ENCODE measurements at regions not wholly inside any gene's neighbourhood (a gene's known extent, or its start where the extent isn't known, plus 50 kb on each side); places are given as distances from the start of the nearest gene placed in this dataset.

DNA sequence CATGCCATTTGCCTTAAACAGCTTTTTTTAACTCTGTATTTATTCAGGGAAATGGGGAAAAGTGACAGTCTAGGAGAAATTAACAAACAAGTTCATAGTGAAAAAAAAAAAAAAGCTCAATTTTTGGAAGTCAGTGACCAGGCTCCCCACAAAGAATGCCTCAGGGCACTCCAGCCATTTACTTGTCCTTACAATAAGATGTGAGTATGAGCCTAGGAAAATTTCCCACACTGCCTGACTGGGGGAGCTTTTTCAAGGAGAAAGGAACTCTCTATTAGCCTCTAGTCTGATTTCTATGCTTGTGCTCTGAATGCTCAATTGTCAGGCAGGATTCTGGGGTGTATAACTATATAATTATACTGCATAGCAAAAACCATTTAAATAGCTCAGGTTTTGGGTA, 74.9 kb upstream of the NRBF2 start:
- no peak for TF ChIP-seq REST (IDR thresholded peaks at IDR 0.05; ENCODE audit: insufficient read depth in 1 of 2, low read depth in 2 of 2, low read length in 2 of 2)

DNA sequence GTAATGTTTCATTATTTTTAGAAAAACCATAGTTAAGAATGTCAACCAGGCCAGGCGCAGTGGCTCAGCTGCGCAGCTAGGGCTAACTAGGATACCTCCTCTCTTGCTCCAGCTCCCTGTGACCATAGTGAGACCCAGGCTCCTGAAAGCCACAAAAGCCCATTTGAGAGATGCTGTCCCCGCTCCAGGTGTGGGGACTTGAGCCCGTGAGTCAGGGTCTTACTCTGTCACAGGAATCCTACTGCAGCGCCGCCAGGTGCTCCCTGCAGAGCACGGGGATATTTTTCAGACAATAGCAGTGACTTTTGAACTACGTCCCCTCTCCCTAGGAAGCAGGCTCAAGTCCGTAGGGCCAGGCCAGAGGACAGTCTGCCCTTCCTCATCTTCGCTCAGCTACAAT, 75.6 kb upstream of the NRBF2 start:
- TF ChIP-seq REST (IDR thresholded peaks at IDR 0.05; ENCODE audit: insufficient read depth in 1 of 2, low read depth in 2 of 2, low read length in 2 of 2) (no peak), TAF1 (IDR thresholded peaks at IDR 0.05; ENCODE audit: borderline replicate concordance, insufficient read depth, low read length) (no peak), SIN3A (IDR thresholded peaks at IDR 0.05; ENCODE audit: borderline replicate concordance, insufficient read depth, low read length) (no peak), POLR2AphosphoS5 (IDR thresholded peaks at IDR 0.05; ENCODE audit: low read depth, low read length) (no peak), FOXP2 (optimal IDR thresholded peaks at IDR 0.05; ENCODE audit: borderline replicate concordance, extremely low read depth, extremely low read length, insufficient read depth) (no peak)

DNA sequence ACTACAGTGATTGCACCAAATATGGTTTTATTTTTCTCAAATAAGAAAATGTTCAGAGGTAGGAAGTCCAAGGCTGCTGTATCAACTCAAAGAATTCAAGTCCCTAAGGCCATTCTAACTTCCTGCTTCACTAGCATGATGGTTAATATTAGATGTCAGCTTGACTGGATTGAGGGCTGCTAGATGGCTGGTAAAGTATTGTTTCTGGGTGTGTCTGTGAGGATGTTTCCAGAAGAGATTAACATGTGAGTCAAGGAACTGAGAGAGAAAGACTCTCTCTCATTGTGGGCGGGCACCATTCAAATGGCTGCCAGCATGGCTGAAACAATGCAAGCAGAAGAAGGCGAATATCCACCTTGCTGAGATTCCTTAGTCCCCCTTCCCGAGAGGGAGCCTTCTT, 77.4 kb upstream of the NRBF2 start:
- TF ChIP-seq SIN3A (IDR thresholded peaks at IDR 0.05; ENCODE audit: borderline replicate concordance, insufficient read depth, low read length), result no peak
- no peak for TF ChIP-seq POLR2AphosphoS5 (IDR thresholded peaks at IDR 0.05; ENCODE audit: low read depth, low read length)
- TF ChIP-seq TAF1 (IDR thresholded peaks at IDR 0.05; ENCODE audit: borderline replicate concordance, insufficient read depth, low read length), result no peak
- TF ChIP-seq REST (IDR thresholded peaks at IDR 0.05; ENCODE audit: insufficient read depth in 1 of 2, low read depth in 2 of 2, low read length in 2 of 2), result no peak
- no peak for TF ChIP-seq FOXP2 (optimal IDR thresholded peaks at IDR 0.05; ENCODE audit: borderline replicate concordance, extremely low read depth, extremely low read length, insufficient read depth)

DNA sequence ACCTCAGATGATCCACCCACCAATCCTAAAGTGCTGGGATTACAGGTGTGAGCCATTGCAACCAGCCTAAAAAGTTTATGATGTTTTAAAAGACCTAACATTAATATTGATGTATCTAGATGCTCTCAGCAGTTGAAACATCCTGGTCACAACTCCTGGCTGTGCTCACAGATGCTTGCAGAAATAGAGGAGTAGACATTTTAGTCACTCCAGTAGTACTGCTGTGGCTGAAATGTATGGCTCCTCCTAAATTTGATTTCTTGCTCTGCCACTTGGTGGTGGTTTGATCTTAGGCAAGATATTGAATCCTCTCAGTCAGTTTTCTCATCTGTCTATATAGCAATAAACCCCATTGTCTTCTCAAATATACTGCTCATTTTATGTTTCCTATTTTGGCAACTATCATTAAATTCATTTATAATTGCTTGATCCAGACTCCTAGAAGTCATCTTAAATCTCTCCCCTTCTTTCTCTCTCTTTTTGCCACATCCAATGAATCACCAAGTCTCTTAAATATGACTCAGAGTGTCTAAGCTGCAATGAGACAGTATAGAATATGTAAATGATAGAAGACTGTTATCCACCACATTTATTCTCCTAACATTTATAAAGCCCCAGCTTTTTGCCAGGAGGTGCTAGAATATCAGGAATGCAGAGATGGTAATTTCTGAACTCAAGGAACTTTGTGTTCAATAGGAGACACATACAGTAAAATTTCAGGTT, 78.1 kb upstream of the NRBF2 start:
- TF ChIP-seq SIN3A (IDR thresholded peaks at IDR 0.05; ENCODE audit: borderline replicate concordance, insufficient read depth, low read length) (no peak), REST (IDR thresholded peaks at IDR 0.05; ENCODE audit: insufficient read depth in 1 of 2, low read depth in 2 of 2, low read length in 2 of 2) (no peak), POLR2AphosphoS5 (IDR thresholded peaks at IDR 0.05; ENCODE audit: low read depth, low read length) (no peak), TAF1 (IDR thresholded peaks at IDR 0.05; ENCODE audit: borderline replicate concordance, insufficient read depth, low read length) (no peak), FOXP2 (optimal IDR thresholded peaks at IDR 0.05; ENCODE audit: borderline replicate concordance, extremely low read depth, extremely low read length, insufficient read depth) (no peak)

GRCh38 chr10:63052083-63052482, 81.0 kb upstream of the NRBF2 start:
- TF ChIP-seq SIN3A (IDR thresholded peaks at IDR 0.05; ENCODE audit: borderline replicate concordance, insufficient read depth, low read length) (no peak), FOXP2 (optimal IDR thresholded peaks at IDR 0.05; ENCODE audit: borderline replicate concordance, extremely low read depth, extremely low read length, insufficient read depth) (no peak), POLR2AphosphoS5 (IDR thresholded peaks at IDR 0.05; ENCODE audit: low read depth, low read length) (no peak)

All from PFSK-1 (cell line).